GM13977 (cell line): ENCODE measurements at regions not wholly inside any gene's neighbourhood (a gene's known extent, or its start where the extent isn't known, plus 50 kb on each side); places are given as distances from the start of the nearest gene placed in this dataset.

Experiments
- DNase-seq: peaks from one replicate; pipeline ENCODE4 v3.0.0; 2012; ENCODE audit warnings: low spot score
- CTCF ChIP-seq: IDR thresholded peaks from 2 replicates; pipeline ENCODE4 v1.5.1; 2012; ENCODE audit warnings: mild to moderate bottlenecking, control low read depth; ENCODE audit not compliant: insufficient read depth; ENCODE audit errors: extremely low read depth, missing control alignments
- in situ Hi-C: fragments of 300-500 bp; cut with MboI; formaldehyde crosslinking; loops from one replicate; pipeline ENCODE4 v1.12.0; 2022; ENCODE audit warnings: low sequenced_read_pairs, low pct_unique_long_range_greater_than_20kb, mixed read lengths, inconsistent platforms; ENCODE audit not compliant: unreplicated experiment

DNA sequence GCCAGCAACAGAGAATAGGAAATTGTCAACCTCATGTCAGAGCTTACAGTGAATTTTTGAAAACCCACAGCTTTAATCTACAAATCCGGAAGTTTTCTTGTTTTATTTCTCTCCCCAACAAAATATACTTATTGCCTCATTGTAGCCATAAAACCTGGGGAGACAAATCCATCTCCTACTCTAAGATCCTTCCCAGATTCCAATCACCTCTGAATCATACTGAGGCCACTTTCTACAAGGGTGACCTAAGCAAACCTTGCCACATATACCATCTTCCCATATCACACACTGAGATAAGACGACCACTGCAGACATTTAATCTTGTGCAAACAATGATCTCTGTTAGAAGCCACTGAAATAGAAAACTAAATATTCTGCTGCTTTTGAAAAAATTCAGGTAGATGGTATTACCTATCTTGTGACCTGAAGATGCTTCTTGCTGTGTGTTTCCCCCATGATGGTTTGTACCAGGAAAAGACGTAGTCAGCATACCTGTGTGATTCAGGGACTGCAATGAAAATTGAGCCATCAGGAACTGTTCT, 171.5 kb upstream of the DUSP10 start:
- no peak for TF ChIP-seq CTCF

GRCh38 chr1:221912230-221912629, 170.3 kb upstream of the DUSP10 start:
- in situ Hi-C loops = no loop called here
- DNase-seq = no peak
- TF ChIP-seq CTCF = no peak

More for the DNA sequence above, 171.5 kb upstream of the DUSP10 start:
- no peak for DNase-seq
- in situ Hi-C loops = no loop called here

- in situ Hi-C loops = no loop called here
- no peak for DNase-seq
- TF ChIP-seq CTCF = no peak
Measured at GRCh38 chr1:221911714-221912113, 169.8 kb upstream of the DUSP10 start.

GRCh38 chr1:221910222-221910621, 168.3 kb upstream of the DUSP10 start:
- in situ Hi-C loops = no loop called here
- DNase-seq = peak; percentile 17
- no peak for TF ChIP-seq CTCF

DNA sequence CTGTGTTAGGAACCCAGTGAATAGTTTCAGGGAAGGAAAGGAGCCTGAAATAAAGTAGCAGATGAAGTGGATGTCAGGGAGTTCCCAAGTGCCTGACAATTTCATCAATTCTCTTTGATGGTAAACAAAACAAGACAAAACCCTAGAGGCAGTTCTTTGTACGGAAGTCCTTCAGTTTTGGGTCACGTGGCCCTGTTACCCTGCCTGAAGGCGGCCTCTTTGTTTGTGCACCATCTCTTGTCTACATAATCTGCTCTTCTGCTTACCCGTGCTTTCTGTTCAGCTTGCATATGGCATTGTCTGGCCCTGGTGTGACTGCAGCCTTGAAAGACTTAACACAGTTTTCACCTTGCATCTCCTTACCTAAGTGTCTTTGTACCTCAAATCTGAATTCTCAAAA, 166.7 kb upstream of the DUSP10 start:
- TF ChIP-seq CTCF = no peak
- in situ Hi-C loops = no loop called here
- DNase-seq = no peak

DNA sequence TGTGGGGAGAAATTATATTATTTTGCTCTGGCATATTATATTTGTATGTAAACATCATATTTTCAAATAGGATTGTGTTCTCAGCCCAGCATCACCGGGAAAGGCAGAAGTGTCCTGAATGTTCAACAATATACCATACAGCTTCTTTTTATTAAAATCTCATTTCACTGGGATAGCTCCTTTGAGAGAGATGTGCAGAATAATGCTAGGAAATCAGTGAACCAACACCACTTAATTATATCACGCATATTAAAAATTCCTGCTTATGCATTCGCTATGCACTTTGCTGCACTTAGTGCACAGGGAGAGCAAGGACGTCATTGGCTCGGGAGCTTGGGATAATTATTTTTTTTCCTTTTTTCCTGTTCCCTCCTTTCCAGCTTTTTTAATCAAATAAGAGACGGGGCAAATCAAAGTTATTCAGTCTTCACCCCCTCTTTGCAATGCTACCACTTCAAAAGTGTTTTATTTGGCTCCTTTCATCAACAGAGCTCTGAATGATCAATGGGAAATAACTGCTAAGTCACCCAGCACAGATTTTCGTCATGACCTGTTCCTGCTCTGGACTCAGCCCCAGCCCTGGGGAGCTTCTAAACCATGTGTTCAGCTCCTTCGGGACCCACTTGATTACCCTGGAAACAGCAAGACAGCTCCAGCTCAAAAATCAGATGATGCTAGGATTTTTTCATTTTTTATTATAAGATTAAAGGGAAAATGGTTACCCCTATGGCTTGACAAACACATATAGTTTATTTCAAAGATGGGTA, 165.5 kb upstream of the DUSP10 start:
- in situ Hi-C loops = no loop called here
- TF ChIP-seq CTCF = no peak
- DNase-seq = no peak
